Ureter (tissue), 1 donor: ENCODE measurements at regions not wholly inside any gene's neighbourhood (a gene's known extent, or its start where the extent isn't known, plus 50 kb on each side); places are given as distances from the start of the nearest gene placed in this dataset.

Experiments
- DNase-seq: peaks from one replicate; pipeline ENCODE4 v3.0.0-alpha.2; 2020; ENCODE audit warnings: low spot score
- donor health status: DM: yes; HTN: yes; CAD: no.

GRCh38 chr7:11294965-11295364 lies 321.3 kb downstream of the PHF14 start:
- DNase-seq, result no peak

GRCh38 chr7:11297126-11297625 lies 323.5 kb downstream of the PHF14 start:
- no peak for DNase-seq

- DNase-seq, result no peak
These were observed 324.1 kb downstream of the PHF14 start for GRCh38 chr7:11297764-11298163.

- DNase-seq, result no peak
These were observed 324.5 kb downstream of the PHF14 start for GRCh38 chr7:11298220-11298619.

GRCh38 chr7:11300241-11300640 lies 326.6 kb downstream of the PHF14 start:
- no peak for DNase-seq

- no peak for DNase-seq
These were observed 328.4 kb downstream of the PHF14 start for GRCh38 chr7:11302121-11302520.

- no peak for DNase-seq
These were observed 340.1 kb downstream of the PHF14 start for GRCh38 chr7:11313801-11314200.

GRCh38 chr7:11315666-11316258 lies 342.1 kb downstream of the PHF14 start:
- no peak for DNase-seq

- no peak for DNase-seq
These were observed 344.1 kb downstream of the PHF14 start for GRCh38 chr7:11317766-11318165.

GRCh38 chr7:11319491-11320274 lies 346.0 kb downstream of the PHF14 start:
- no peak for DNase-seq
